GM10248 (cell line): ENCODE measurements at regions not wholly inside any gene's neighbourhood (a gene's known extent, or its start where the extent isn't known, plus 50 kb on each side); places are given as distances from the start of the nearest gene placed in this dataset.

Experiments
- CTCF ChIA-PET: fragments of 300-600 bp; sonication (Branson Sonifier 250); formaldehyde crosslinking; extraction: SDS; loops from one replicate; lab custom pipeline; 2021; ENCODE audit warnings: antibody characterized with exemption; lab: Yijun Ruan, JAX
- POLR2A ChIA-PET: fragments of 350-650 bp; sonication (Branson Sonifier 250); formaldehyde crosslinking; extraction: SDS; loops from one replicate; lab custom pipeline; 2020; ENCODE audit warnings: antibody characterized with exemption; lab: Yijun Ruan, JAX
- DNase-seq: peaks from one replicate; pipeline ENCODE4 v3.0.0; 2012; ENCODE audit errors: extremely low spot score
- CTCF ChIP-seq: IDR thresholded peaks from 2 replicates; pipeline ENCODE4 v1.5.1; 2012; ENCODE audit warnings: mild to moderate bottlenecking, low read depth; ENCODE audit errors: extremely low read depth, missing control alignments, control extremely low read depth

DNA sequence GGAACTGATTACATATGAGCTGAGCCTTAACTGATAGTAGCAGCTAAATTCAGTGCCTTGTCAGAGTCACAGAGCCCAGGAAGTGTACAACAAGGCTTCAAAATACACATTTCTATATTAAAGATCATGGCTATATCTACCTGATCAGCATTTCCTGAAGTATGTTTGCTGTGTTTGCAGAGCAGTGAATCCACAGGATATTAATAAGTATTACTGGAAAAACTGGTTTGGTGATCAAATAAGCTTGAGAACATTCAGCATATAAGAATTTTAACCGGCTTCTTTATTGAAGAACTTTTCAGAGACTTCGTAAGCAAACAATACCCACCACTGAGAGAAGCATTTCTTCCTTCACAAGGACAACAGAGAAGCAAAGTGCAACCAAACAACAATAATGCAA, 227.0 kb downstream of the ELAVL2 start:
- ChIA-PET POLR2A (no interaction called here), CTCF (no interaction called here)
- DNase-seq: no peak
- TF ChIP-seq CTCF: no peak

DNA sequence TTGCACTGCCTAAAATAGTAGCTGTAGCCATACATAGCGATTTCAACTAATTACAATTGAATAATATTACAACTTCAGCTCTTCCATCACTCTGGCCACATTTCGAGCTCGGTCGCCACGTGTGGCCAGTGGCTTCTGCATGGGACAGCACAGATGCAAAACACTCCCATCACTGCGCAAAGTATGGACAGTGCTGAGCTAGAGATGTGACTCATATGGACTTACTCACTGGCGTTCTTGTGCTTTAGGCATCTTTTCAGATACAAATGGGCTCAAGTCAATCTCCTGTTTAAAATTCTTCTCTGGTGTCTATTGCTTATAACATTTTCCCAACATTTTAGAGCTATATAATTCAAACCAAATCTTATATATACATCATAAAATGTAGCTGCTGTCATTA, 222.7 kb downstream of the ELAVL2 start:
- TF ChIP-seq CTCF: no peak
- ChIA-PET POLR2A (no interaction called here), CTCF (interaction anchor here (1.2 kb wide), 1 partner anchor 42 kb away, joined by 3 read pairs; no protein-coding TSS in a partner anchor)
- DNase-seq: no peak

DNA sequence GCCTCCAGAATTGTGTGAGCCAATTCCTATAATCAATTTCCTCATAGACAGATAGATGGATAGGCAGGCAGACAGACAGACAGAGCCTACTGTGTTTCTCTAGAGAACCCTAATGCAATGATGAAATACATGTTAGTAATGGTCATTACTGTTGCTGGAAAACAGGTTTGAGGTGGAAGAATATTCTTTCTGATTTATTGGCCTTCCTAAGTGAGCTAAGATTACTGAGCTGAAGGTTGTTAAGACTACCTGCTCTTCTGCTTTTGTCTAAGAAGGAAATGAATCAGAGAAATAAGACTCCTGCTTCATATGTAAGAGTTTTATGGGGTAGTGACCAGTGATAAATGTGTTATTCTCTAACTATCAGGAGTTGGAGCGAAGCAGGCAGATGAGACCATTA, 219.9 kb downstream of the ELAVL2 start:
- no peak for DNase-seq
- no peak for TF ChIP-seq CTCF
- POLR2A ChIA-PET: no interaction called here
- CTCF ChIA-PET: no interaction called here

DNA sequence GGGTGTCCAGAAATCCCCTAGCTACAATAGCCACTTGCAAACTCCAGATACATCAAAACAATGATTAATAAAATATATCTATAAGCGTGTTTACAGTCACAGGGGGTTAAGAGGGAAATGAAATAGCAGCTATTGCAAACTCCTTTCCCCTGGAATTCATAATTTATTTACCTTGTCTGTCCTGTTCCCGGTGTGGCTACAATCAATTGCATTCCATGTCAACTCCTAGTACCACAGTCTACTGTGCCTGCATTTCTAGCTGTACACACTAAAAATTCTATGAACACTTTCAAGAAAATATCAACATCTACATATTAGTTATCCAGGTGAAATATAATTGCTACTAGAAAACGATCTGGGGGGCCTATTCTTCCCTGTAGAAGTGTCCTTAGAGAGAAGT, 217.6 kb downstream of the ELAVL2 start:
- no peak for TF ChIP-seq CTCF
- DNase-seq: no peak
- ChIA-PET CTCF (no interaction called here), POLR2A (no interaction called here)

GRCh38 chr9:23611869-23612268, 214.2 kb downstream of the ELAVL2 start:
- ChIA-PET CTCF (no interaction called here), POLR2A (no interaction called here)
- no peak for DNase-seq
- no peak for TF ChIP-seq CTCF

GRCh38 chr9:23615569-23615968, 210.5 kb downstream of the ELAVL2 start:
- TF ChIP-seq CTCF: no peak
- DNase-seq: no peak
- POLR2A ChIA-PET: no interaction called here
- CTCF ChIA-PET: interaction anchor here (1.3 kb wide), 1 partner anchor 49 kb away, joined by 3 read pairs; no protein-coding TSS in a partner anchor

DNA sequence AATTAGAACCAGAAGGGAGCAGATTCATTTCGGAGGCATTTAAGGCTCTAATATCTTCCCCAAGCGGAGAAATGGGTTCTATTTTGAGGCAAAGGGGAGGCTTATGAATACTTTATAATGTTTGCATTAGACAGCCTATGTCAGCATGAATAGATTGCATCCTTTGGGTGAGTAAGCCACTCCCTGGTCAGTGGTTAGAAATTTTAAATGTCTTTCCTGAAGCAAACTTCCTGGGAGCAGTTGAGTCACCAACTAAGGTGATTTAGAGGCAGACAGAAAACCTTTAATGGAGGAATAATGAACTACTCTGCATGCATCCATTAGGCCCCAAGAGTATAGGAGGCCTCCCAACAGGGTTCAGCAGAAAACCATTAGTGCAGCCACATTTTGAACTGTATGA, 204.9 kb downstream of the ELAVL2 start:
- no peak for TF ChIP-seq CTCF
- ChIA-PET POLR2A (no interaction called here), CTCF (no interaction called here)
- DNase-seq: no peak
